GM10266 (cell line): ENCODE measurements at regions not wholly inside any gene's neighbourhood (a gene's known extent, or its start where the extent isn't known, plus 50 kb on each side); places are given as distances from the start of the nearest gene placed in this dataset.

Experiments used
- DNase-seq: peaks from one replicate; pipeline ENCODE4 v3.0.0; 2012; ENCODE audit errors: extremely low spot score
- TF ChIP-seq, protein P1 (sequence below): IDR thresholded peaks from 2 replicates; pipeline ENCODE4 v1.5.1; 2012; ENCODE audit warnings: mild to moderate bottlenecking, low read depth; ENCODE audit not compliant: control insufficient read depth, insufficient read depth; ENCODE audit errors: missing control alignments

DNA sequence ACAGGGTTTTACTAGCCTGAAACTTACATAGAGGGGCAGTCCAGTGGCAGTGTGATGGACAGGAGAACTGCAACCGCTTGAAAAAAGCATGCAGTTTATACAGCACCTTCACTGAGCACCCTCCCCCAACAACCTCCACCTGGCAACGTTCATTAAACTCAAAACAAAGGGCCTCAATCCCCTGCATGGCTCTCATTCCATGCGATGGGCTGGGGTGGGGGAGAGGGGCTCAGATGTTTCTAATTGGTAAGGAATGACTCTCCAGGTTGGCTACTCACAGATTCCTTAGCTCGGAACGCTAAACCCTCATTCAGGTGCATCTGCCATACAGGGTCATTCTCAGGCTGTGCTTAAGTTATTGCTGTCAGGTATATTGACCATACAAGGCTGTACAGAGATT lies 80.9 kb upstream of the ITGA1 start:
- DNase-seq = no peak
- TF ChIP-seq, protein P1, sequence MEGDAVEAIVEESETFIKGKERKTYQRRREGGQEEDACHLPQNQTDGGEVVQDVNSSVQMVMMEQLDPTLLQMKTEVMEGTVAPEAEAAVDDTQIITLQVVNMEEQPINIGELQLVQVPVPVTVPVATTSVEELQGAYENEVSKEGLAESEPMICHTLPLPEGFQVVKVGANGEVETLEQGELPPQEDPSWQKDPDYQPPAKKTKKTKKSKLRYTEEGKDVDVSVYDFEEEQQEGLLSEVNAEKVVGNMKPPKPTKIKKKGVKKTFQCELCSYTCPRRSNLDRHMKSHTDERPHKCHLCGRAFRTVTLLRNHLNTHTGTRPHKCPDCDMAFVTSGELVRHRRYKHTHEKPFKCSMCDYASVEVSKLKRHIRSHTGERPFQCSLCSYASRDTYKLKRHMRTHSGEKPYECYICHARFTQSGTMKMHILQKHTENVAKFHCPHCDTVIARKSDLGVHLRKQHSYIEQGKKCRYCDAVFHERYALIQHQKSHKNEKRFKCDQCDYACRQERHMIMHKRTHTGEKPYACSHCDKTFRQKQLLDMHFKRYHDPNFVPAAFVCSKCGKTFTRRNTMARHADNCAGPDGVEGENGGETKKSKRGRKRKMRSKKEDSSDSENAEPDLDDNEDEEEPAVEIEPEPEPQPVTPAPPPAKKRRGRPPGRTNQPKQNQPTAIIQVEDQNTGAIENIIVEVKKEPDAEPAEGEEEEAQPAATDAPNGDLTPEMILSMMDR = no peak

GRCh38 chr5:52707616-52708015 lies 80.1 kb upstream of the ITGA1 start:
- TF ChIP-seq, protein P1 = no peak

GRCh38 chr5:52708463-52708862 lies 79.3 kb upstream of the ITGA1 start:
- no peak for DNase-seq
- TF ChIP-seq, protein P1 = no peak

More at GRCh38 chr5:52707616-52708015, 80.1 kb upstream of the ITGA1 start:
- DNase-seq = no peak

DNA sequence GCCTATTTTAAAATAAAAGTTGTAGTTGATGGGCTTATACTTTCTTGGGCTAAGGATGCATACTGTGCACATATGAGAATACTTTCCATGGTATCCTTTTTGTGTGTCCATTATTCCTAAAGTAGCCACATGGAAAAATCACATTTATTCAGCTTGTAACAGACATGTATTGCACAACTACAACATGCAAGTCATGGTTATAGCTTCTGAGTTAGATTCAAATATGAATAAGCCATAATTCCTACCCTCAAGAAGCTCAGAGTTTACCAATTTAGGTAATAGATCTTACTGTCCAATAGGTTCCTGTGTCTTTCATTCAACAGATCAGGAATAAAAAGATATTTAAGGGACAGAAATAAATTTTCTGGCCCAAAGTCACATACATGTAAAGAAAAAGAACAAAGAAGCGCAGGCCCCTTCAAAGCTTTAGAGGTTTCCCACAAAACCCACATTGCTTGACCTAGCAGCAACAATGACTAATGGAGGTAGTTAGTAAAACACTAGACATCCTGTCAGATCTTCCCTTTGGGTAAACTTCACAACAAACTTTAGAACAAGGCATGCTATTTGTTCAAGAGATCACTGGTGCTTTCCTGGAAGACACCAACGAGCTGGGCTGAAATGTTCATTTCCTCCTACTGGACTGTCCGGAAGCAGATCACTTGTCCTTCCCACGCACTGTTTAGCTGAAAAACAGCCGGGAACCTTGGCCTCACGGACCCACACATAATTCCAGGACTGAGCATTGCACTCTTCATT lies 78.4 kb upstream of the ITGA1 start:
- DNase-seq = peak; percentile 22
- TF ChIP-seq, protein P1 = no peak

- TF ChIP-seq, protein P1 = no peak
Measured at GRCh38 chr5:52710310-52710971, 77.3 kb upstream of the ITGA1 start.

GRCh38 chr5:52710972-52711596 lies 76.6 kb upstream of the ITGA1 start:
- no peak for DNase-seq
- TF ChIP-seq, protein P1 = no peak

More at GRCh38 chr5:52710310-52710971, 77.3 kb upstream of the ITGA1 start:
- DNase-seq = no peak
